ENCODE measurements at regions not wholly inside any gene's neighbourhood (a gene's known extent, or its start where the extent isn't known, plus 50 kb on each side); places are given as distances from the start of the nearest gene placed in this dataset.

- TF ChIP-seq CTCF (conservative IDR thresholded peaks at IDR 0.05 in 1 of 2, IDR thresholded peaks at IDR 0.05 in 1 of 2; ENCODE audit: extremely low read depth in 1 of 2, insufficient read depth in 1 of 2, low read depth in 1 of 2, low read length in 2 of 2) (no peak), EZH2 (IDR thresholded peaks at IDR 0.05; ENCODE audit: borderline replicate concordance, low read length) (no peak)
Observed at GRCh38 chr5:112064956-112065355, 308.0 kb upstream of the NREP start.
